ENCODE measurements at regions not wholly inside any gene's neighbourhood (a gene's known extent, or its start where the extent isn't known, plus 50 kb on each side); places are given as distances from the start of the nearest gene placed in this dataset.

DNA sequence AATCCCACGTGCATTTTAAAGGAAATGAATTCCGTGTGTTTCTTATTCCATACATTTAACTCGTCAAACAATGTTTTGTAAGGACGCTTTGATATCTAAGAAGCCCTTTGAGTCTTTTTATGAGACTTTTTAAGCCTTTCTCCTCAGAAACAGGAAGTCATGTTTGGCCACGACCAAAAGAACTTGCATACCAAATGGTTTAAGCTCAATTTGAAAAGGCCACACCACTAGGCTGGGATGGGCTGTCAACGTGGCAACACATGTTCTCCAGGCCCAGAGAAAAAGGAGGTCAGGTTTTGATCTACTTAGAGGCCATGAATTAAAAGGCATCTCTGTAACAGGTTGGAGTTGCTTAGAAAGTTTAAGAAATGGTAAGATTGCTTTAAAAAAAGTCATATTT lies 441.8 kb downstream of the CMPK2 start:
- Histone ChIP-seq H3K4me2 (replicated peaks; ENCODE audit: low read depth, low read length, poor library complexity, severe bottlenecking) (no peak overlapping the region), H2AFZ (ENCODE audit: insufficient read depth, low read depth, low read length, poor library complexity, severe bottlenecking) (no peak overlapping the region), H3K4me1 (ENCODE audit: control insufficient read depth in 2 of 2, insufficient read depth in 2 of 2, low read length in 2 of 2) (no peaks in the 10 kb centered on the region), H3K9ac (ENCODE audit: low read length) (no peak overlapping the region), H3K27me3 (replicated peaks in 1 of 4; ENCODE audit: control extremely low read depth in 1 of 4, control insufficient read depth in 3 of 4, insufficient read depth in 4 of 4, low read length in 3 of 4) (peaks cover 0 to 3% (median 0%) of the 10 kb centered on the region in 4 experiments), H3K27ac (ENCODE audit: low read length in 2 of 2) (no peak overlapping the region), H3K79me2 (ENCODE audit: control insufficient read depth, insufficient read depth, low read length) (no peaks in the 10 kb centered on the region), H3K36me3 (replicated peaks in 1 of 2; ENCODE audit: control extremely low read depth in 1 of 2, control insufficient read depth in 1 of 2, extremely low read depth in 1 of 2, insufficient read depth in 2 of 2, low read length in 1 of 2) (no peaks in the 10 kb centered on the region), H4K20me1 (ENCODE audit: control insufficient read depth, insufficient read depth, low read length, poor library complexity, severe bottlenecking) (no peaks in the 10 kb centered on the region), H3K4me3 (ENCODE audit: control extremely low read depth in 1 of 5, extremely low read depth in 1 of 5, insufficient read depth in 1 of 5, low read depth in 2 of 5, low read length in 4 of 5) (no peak overlapping the region), H3K9me3 (ENCODE audit: control extremely low read depth in 1 of 3, control insufficient read depth in 2 of 3, insufficient read depth in 1 of 3, low read length in 2 of 3) (no peaks in the 10 kb centered on the region)
- Mint-ChIP-seq H3K27ac (no peak overlapping the region), H3K4me3 (no peak overlapping the region), H3K9me3 (ENCODE audit: insufficient read depth) (no peaks in the 10 kb centered on the region), H3K4me1 (no peaks in the 10 kb centered on the region), H3K27me3 (no peaks in the 10 kb centered on the region)
- ATAC-seq (ENCODE audit: low read depth) (no peak), DNase-seq (no peak)
- WGBS (ENCODE audit: insufficient coverage), result 65% methylated on average over 3 of the region's 6 CpGs
- POLR2A ChIA-PET, result no interaction called here
- intact Hi-C loops (cut with micrococcal nuclease), result no loop called here
- CTCF ChIA-PET, result no interaction called here
- TF ChIP-seq, protein P1, sequence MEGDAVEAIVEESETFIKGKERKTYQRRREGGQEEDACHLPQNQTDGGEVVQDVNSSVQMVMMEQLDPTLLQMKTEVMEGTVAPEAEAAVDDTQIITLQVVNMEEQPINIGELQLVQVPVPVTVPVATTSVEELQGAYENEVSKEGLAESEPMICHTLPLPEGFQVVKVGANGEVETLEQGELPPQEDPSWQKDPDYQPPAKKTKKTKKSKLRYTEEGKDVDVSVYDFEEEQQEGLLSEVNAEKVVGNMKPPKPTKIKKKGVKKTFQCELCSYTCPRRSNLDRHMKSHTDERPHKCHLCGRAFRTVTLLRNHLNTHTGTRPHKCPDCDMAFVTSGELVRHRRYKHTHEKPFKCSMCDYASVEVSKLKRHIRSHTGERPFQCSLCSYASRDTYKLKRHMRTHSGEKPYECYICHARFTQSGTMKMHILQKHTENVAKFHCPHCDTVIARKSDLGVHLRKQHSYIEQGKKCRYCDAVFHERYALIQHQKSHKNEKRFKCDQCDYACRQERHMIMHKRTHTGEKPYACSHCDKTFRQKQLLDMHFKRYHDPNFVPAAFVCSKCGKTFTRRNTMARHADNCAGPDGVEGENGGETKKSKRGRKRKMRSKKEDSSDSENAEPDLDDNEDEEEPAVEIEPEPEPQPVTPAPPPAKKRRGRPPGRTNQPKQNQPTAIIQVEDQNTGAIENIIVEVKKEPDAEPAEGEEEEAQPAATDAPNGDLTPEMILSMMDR (IDR thresholded peaks at IDR 0.05), result no peak
- no peak for TF ChIP-seq EZH2 (IDR thresholded peaks at IDR 0.05; ENCODE audit: borderline replicate concordance, insufficient read depth, low read depth, low read length, poor library complexity, severe bottlenecking)

DNA sequence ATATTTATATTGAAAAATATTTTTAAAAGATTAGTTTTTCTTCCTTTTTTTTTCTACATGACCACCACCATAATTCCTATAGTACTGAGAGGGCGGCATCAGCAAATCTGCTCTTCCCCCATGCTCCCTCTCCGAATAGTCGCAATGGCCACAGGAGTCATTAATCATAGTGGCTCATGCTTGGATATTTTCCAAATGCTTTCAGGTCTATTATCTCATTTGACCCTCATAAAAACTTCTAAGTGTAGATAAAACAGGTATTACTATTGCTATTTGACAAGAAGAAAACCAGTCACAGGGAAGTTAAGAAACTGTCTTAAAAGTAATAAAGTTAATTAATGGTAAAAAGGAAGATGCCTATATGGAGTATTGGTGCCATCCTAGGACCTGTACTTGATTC lies 440.7 kb downstream of the CMPK2 start:
- Histone ChIP-seq H3K4me3 (ENCODE audit: control extremely low read depth in 1 of 5, extremely low read depth in 1 of 5, insufficient read depth in 1 of 5, low read depth in 2 of 5, low read length in 4 of 5) (no peak overlapping the region), H3K4me2 (replicated peaks; ENCODE audit: low read depth, low read length, poor library complexity, severe bottlenecking) (no peak overlapping the region), H3K4me1 (ENCODE audit: control insufficient read depth in 2 of 2, insufficient read depth in 2 of 2, low read length in 2 of 2) (no peaks in the 10 kb centered on the region), H2AFZ (ENCODE audit: insufficient read depth, low read depth, low read length, poor library complexity, severe bottlenecking) (no peak overlapping the region), H4K20me1 (ENCODE audit: control insufficient read depth, insufficient read depth, low read length, poor library complexity, severe bottlenecking) (no peaks in the 10 kb centered on the region), H3K27me3 (replicated peaks in 1 of 4; ENCODE audit: control extremely low read depth in 1 of 4, control insufficient read depth in 3 of 4, insufficient read depth in 4 of 4, low read length in 3 of 4) (peaks cover 0 to 3% (median 0%) of the 10 kb centered on the region in 4 experiments), H3K79me2 (ENCODE audit: control insufficient read depth, insufficient read depth, low read length) (no peaks in the 10 kb centered on the region), H3K9ac (ENCODE audit: low read length) (no peak overlapping the region), H3K27ac (ENCODE audit: low read length in 2 of 2) (no peak overlapping the region), H3K36me3 (replicated peaks in 1 of 2; ENCODE audit: control extremely low read depth in 1 of 2, control insufficient read depth in 1 of 2, extremely low read depth in 1 of 2, insufficient read depth in 2 of 2, low read length in 1 of 2) (no peaks in the 10 kb centered on the region), H3K9me3 (ENCODE audit: control extremely low read depth in 1 of 3, control insufficient read depth in 2 of 3, insufficient read depth in 1 of 3, low read length in 2 of 3) (no peaks in the 10 kb centered on the region)
- no peaks in the 10 kb centered on the region for H3K9me3 Mint-ChIP-seq (ENCODE audit: insufficient read depth)
- POLR2A ChIA-PET, result no interaction called here
- ATAC-seq (ENCODE audit: low read depth), result no peak
- WGBS (ENCODE audit: insufficient coverage), result no CpG with 5 or more reads among the region's 3 CpGs
- no peak overlapping the region for H3K27ac Mint-ChIP-seq
- DNase-seq, result no peak
- no peaks in the 10 kb centered on the region for H3K27me3 Mint-ChIP-seq
- H3K4me3 Mint-ChIP-seq, result no peak overlapping the region
- CTCF ChIA-PET, result no interaction called here
- H3K4me1 Mint-ChIP-seq, result no peaks in the 10 kb centered on the region
- TF ChIP-seq, protein P1 (IDR thresholded peaks at IDR 0.05), result no peak
- no peak for TF ChIP-seq EZH2 (IDR thresholded peaks at IDR 0.05; ENCODE audit: borderline replicate concordance, insufficient read depth, low read depth, low read length, poor library complexity, severe bottlenecking)
- intact Hi-C loops (cut with micrococcal nuclease), result no loop called here

Data from B cell (primary cell).